HepG2 (cell line): ENCODE measurements at regions not wholly inside any gene's neighbourhood (a gene's known extent, or its start where the extent isn't known, plus 50 kb on each side); places are given as distances from the start of the nearest gene placed in this dataset.

ENCODE experiments used
- ARHGAP35 ChIP-seq: sonication (generic); formaldehyde crosslinking; IDR thresholded peaks from 2 replicates; pipeline ENCODE4 v1.9.0; 2022; ENCODE audit warnings: mild to moderate bottlenecking, inconsistent platforms, moderate library complexity, missing genetic modification reagents, borderline replicate concordance
- ASH2L ChIP-seq: fragments of 300-600, 200-600 bp; sonication (generic); IDR thresholded peaks from 2 replicates; pipeline ENCODE4 v1.7.0; 2017; ENCODE audit warnings: low read depth, mild to moderate bottlenecking, moderate library complexity, mixed read lengths, low read length; ENCODE audit not compliant: insufficient read length
- CHD2 ChIP-seq: IDR thresholded peaks from 2 replicates; pipeline ENCODE4 v1.6.1; 2011; ENCODE audit warnings: low read depth, low read length, improper control_type of control experiment
- CTCF ChIP-seq: sonication (generic); formaldehyde crosslinking; IDR thresholded peaks from 2 replicates; pipeline ENCODE4 v1.5.0; 2020; ENCODE audit warnings: mild to moderate bottlenecking, missing genetic modification reagents, moderate library complexity
- EP300 ChIP-seq, 3 experiments: sonication (generic) in 1 of 3; formaldehyde crosslinking in 1 of 3; IDR thresholded peaks; 2 replicates each; pipeline versions ENCODE4 v1.5.1 to v1.6.1; 2011 to 2020; ENCODE audit warnings: low read depth in 2 of 3, low read length in 2 of 3, borderline replicate concordance in 1 of 3, improper control_type of control experiment in 1 of 3, mild to moderate bottlenecking in 1 of 3, missing genetic modification reagents in 1 of 3, moderate library complexity in 1 of 3
- HNRNPUL1 ChIP-seq: fragments of 200-400 bp; formaldehyde crosslinking; IDR thresholded peaks from 2 replicates; pipeline ENCODE4 v1.6.1; 2017; ENCODE audit warnings: low read depth, mild to moderate bottlenecking, low read length, moderate library complexity
- KLF15 ChIP-seq: sonication (generic); formaldehyde crosslinking; IDR thresholded peaks from 2 replicates; pipeline ENCODE4 v1.8.1; 2023; ENCODE audit warnings: borderline replicate concordance, mild to moderate bottlenecking, inconsistent platforms, missing genetic modification reagents, mixed read lengths
- NR2C2 ChIP-seq: sonication (generic); formaldehyde crosslinking; IDR thresholded peaks from 2 replicates; pipeline ENCODE4 v1.4.0; 2020; ENCODE audit warnings: missing genetic modification reagents, mild to moderate bottlenecking, moderate library complexity, borderline replicate concordance
- ZNF704 ChIP-seq: sonication (generic); formaldehyde crosslinking; IDR thresholded peaks from 2 replicates; pipeline ENCODE4 v1.8.1; 2023; ENCODE audit warnings: mild to moderate bottlenecking, inconsistent platforms, moderate library complexity, missing genetic modification reagents, borderline replicate concordance
- ZNF737 ChIP-seq: sonication (generic); formaldehyde crosslinking; IDR thresholded peaks from 2 replicates; pipeline ENCODE4 v1.5.0; 2020; ENCODE audit warnings: missing genetic modification reagents, mild to moderate bottlenecking, borderline replicate concordance
- ZNF850 ChIP-seq: sonication (generic); formaldehyde crosslinking; conservative IDR thresholded peaks from 2 replicates; pipeline ENCODE4 v1.9.0; 2021; ENCODE audit warnings: mild to moderate bottlenecking, missing genetic modification reagents
- TF ChIP-seq, protein P1 (sequence below): sonication (generic); formaldehyde crosslinking; IDR thresholded peaks from 2 replicates; pipeline ENCODE4 v1.4.0; 2020; ENCODE audit warnings: missing genetic modification reagents, borderline replicate concordance
- TF ChIP-seq, protein P2 (sequence below): IDR thresholded peaks from 2 replicates; pipeline ENCODE4 v1.6.1; 2012; ENCODE audit warnings: low read length, improper control_type of control experiment
- TF ChIP-seq, protein P3 (sequence below): sonication (generic); formaldehyde crosslinking; IDR thresholded peaks from 2 replicates; pipeline ENCODE4 v1.5.0; 2020; ENCODE audit warnings: mild to moderate bottlenecking, missing genetic modification reagents

GRCh38 chr5:61790007-61790406 is 457.9 kb downstream of the ZSWIM6 start:
- TF ChIP-seq, protein P1, sequence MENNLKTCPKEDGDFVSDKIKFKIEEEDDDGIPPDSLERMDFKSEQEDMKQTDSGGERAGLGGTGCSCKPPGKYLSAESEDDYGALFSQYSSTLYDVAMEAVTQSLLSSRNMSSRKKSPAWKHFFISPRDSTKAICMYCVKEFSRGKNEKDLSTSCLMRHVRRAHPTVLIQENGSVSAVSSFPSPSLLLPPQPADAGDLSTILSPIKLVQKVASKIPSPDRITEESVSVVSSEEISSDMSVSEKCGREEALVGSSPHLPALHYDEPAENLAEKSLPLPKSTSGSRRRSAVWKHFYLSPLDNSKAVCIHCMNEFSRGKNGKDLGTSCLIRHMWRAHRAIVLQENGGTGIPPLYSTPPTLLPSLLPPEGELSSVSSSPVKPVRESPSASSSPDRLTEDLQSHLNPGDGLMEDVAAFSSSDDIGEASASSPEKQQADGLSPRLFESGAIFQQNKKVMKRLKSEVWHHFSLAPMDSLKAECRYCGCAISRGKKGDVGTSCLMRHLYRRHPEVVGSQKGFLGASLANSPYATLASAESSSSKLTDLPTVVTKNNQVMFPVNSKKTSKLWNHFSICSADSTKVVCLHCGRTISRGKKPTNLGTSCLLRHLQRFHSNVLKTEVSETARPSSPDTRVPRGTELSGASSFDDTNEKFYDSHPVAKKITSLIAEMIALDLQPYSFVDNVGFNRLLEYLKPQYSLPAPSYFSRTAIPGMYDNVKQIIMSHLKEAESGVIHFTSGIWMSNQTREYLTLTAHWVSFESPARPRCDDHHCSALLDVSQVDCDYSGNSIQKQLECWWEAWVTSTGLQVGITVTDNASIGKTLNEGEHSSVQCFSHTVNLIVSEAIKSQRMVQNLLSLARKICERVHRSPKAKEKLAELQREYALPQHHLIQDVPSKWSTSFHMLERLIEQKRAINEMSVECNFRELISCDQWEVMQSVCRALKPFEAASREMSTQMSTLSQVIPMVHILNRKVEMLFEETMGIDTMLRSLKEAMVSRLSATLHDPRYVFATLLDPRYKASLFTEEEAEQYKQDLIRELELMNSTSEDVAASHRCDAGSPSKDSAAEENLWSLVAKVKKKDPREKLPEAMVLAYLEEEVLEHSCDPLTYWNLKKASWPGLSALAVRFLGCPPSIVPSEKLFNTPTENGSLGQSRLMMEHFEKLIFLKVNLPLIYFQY (CRISPR knock-in tag) = no peak
- TF ChIP-seq ZNF704 (CRISPR knock-in tag) = no peak
- TF ChIP-seq, protein P2, sequence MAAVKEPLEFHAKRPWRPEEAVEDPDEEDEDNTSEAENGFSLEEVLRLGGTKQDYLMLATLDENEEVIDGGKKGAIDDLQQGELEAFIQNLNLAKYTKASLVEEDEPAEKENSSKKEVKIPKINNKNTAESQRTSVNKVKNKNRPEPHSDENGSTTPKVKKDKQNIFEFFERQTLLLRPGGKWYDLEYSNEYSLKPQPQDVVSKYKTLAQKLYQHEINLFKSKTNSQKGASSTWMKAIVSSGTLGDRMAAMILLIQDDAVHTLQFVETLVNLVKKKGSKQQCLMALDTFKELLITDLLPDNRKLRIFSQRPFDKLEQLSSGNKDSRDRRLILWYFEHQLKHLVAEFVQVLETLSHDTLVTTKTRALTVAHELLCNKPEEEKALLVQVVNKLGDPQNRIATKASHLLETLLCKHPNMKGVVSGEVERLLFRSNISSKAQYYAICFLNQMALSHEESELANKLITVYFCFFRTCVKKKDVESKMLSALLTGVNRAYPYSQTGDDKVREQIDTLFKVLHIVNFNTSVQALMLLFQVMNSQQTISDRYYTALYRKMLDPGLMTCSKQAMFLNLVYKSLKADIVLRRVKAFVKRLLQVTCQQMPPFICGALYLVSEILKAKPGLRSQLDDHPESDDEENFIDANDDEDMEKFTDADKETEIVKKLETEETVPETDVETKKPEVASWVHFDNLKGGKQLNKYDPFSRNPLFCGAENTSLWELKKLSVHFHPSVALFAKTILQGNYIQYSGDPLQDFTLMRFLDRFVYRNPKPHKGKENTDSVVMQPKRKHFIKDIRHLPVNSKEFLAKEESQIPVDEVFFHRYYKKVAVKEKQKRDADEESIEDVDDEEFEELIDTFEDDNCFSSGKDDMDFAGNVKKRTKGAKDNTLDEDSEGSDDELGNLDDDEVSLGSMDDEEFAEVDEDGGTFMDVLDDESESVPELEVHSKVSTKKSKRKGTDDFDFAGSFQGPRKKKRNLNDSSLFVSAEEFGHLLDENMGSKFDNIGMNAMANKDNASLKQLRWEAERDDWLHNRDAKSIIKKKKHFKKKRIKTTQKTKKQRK = no peak
- TF ChIP-seq CHD2 = no peak
- TF ChIP-seq, protein P3, sequence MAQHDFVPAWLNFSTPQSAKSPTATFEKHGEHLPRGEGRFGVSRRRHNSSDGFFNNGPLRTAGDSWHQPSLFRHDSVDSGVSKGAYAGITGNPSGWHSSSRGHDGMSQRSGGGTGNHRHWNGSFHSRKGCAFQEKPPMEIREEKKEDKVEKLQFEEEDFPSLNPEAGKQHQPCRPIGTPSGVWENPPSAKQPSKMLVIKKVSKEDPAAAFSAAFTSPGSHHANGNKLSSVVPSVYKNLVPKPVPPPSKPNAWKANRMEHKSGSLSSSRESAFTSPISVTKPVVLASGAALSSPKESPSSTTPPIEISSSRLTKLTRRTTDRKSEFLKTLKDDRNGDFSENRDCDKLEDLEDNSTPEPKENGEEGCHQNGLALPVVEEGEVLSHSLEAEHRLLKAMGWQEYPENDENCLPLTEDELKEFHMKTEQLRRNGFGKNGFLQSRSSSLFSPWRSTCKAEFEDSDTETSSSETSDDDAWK = no peak
- no peak for TF ChIP-seq EP300 (IDR thresholded peaks at IDR 0.05; ENCODE audit: low read depth in 2 of 2, low read length in 2 of 2)
- TF ChIP-seq EP300 (CRISPR knock-in tag; IDR thresholded peaks at IDR 0.05; ENCODE audit: borderline replicate concordance) = no peak
- no peak for TF ChIP-seq ARHGAP35 (CRISPR knock-in tag)
- TF ChIP-seq CTCF (CRISPR knock-in tag) = no peak
- no peak for TF ChIP-seq NR2C2 (CRISPR knock-in tag)
- no peak for TF ChIP-seq ZNF737 (CRISPR knock-in tag)
- TF ChIP-seq KLF15 = no peak
- no peak for TF ChIP-seq ZNF850 (CRISPR knock-in tag)
- no peak for TF ChIP-seq ASH2L
- TF ChIP-seq HNRNPUL1 = no peak
